ENCODE measurements at regions not wholly inside any gene's neighbourhood (a gene's known extent, or its start where the extent isn't known, plus 50 kb on each side); places are given as distances from the start of the nearest gene placed in this dataset.

DNA sequence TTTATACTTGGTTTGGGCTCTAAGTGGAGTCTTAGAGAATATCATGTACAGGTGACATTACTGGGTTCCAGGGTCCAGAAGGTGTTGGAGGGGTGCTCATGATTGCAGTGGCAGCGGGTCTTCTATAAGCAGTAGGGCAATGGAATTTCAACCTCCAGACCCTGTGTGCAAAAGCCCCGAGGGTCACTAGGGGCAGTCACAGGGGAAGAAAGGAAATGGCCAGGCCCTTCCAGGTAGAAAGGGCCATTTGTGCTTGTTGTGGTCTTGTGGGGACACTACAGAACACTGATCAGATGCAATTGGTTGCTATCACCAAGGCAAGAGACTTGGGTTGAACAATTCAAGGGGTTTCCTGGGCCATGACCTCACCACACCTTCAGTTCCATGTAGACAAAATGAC, 283.4 kb downstream of the GADD45G start:
- DNase-seq, result no peak

DNA sequence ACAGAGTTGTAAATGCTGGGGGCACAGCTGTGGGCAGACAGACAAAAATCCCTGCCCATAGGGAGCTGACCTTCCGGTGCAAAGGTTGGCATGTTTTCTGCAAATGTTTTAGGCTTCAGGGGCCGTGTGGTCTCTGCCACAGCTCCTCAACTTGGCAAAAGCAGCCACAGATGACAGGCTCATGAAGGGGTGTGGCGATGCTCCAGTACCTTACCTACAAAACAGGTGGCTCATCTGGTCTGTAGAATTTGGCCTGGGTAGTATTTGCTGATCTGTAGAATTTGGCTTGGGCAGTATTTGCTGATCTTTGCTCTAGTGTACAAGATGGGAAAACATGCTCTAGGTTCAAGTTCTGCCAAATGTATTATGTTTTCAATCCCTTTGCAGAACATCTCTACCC, 283.9 kb downstream of the GADD45G start:
- DNase-seq, result no peak

DNA sequence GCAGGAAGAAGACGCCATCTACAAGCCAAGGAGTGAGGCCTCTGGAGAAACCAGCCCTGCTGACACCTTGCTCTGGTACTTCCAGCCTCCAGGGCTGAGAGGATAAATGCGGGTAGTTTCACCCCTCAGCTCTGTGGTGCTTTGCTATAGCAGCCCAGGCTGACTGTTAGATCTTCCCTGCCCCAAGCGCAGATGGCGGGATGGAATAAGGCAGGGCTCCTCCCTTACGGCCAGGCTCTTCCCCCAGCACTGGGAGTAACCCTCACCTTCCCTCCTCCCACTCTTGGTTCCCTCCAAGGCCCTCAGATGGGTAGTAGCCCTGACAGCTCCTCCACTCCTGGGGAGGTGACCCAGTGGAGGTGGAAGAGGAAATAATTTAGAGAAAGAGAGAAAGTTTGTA, 285.1 kb downstream of the GADD45G start:
- no peak for DNase-seq

DNA sequence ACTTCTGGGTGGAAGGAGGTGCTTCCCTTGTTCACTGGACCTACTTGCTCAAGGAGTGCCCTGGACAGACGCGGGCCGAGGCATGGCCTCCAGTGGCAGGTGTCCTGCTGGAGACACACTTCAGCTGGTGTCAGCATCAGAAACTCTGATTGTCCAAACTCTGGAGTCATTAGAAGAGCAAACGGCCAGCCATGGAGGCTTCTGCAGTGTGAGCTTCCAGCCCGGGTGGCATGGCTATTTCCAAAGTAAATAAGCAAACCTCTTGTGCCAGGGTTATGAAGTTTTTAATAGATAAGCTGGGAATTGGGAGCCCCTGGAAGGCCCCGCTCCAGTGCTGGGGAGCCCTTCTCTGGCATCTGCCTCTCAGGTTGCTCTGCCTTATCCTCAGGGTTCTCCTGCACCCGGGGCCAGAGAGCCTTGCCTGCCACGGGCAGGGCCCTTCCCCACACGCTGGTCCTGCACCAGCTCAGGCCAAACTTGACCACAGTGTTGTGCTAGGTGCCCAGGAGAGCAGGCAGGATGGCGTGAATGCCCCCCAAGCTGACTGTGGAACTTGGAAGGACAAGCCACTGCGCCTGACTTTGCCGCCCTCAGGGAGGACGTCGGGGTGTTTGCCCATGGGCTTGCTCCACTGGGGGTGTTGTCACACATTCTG, 285.6 kb downstream of the GADD45G start:
- no peak for DNase-seq

DNA sequence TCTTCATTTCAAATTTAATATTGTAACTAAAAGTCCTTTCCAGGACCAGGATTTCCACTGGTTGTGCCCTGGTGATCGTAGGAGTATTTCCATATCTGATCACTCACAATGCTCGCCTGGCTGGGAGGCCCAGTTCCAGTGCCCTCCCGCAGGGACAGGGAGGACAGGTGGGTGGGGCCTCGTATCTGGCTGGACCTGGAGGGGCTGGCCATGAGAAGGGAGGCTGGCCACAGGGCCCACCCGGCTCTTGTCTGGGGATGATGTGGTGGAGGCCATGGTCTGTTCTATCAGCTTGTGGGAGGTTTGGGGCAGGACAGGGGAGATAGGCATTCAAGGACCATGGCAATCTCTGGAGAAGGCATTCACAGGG, 286.4 kb downstream of the GADD45G start:
- DNase-seq, result no peak

DNA sequence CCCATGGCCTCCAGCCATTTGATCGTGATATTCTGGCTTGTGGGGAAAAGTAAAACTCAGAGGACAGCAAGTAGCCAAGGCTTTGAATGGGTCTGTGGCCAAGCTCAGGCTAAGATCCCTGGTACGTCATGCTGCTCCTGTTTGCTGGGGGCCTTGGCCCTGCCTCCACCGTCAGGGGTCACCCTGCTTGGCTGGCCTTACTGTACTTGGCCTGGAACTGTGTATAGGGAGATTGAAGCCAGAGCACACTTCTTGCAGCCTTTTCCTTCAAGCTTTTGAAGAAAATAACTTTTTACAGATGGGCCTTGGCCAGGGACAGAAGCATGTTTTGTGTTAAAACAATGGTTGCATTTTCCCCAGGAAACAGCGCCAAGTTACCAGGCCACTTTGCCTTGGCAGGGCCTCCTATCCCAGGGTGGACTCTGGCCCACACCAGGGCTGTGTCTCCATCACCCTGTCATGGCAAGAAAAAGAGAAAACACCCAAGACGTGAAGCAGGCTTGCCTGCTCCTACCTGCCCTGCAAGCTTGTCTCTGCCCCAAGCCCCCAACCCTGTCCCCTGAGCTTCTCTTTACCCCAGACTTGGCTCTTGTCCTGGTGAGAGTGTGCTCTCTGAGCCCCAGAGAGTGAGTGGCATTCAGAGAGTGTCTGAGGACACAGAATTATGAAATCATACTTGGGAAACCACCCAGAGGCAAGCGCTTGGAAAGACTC, 286.9 kb downstream of the GADD45G start:
- no peak for DNase-seq

DNA sequence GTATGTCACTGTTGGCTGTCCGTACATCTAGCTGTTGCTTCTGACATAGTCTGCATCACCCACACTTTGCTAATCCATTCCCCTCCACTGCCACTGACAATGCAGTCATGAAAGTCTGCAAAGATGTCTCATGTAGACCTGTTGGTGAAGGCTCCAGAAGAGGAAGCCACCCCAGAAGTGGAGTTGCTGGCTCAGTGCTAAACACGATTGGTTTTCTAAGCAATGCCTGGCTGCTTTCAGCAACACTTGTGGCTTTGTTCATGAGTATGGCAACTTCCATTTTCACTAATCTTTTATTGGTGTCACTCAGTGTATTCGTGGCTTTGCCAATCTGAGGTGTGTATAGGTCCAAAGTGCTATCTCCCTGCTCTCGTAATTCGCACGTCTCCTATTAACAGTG, 288.1 kb downstream of the GADD45G start:
- no peak for DNase-seq

DNA sequence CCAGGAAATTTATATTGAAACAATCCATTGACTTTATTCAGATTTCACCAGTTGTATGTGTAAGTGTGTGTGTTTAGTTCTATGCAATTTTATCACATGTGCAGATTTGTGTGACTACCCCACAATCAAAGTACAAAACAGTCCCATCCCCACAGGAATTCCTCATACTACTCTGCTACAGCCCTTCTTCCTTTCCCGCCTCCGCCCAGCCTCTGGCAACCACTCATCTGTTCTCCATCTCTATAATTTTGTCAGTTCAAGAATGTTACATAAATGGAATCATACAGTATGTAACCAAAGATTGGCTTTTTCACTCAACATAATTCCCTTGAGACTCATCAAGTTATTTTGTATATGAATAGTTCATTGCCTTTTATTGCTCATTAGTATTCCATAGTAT, 289.1 kb downstream of the GADD45G start:
- no peak for DNase-seq

DNA sequence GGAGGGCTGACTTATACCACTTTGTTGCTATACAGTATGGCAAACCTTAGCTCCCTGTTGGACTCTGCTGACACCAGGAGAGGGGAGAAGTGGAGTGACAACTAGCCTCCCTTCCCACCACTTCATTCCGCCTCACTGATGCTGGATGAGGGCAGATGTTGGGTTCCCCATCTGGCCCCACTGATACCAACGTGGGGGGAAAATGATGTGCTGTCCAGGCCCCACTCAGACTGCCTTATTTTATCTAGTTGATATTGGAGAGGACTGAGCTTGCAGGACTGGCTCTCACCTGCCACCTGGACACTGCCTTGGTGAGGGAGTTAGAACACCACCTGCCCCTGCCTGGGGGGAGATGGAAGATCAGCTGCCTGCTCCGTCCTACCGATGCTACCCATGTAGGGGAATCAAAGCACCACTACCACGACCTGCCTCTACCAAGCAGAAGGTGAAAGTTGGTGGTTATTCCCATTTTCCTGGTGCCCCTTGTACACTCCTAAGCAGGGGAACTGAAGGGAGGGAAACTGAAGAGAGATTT, 292.1 kb downstream of the GADD45G start:
- no peak for DNase-seq

DNA sequence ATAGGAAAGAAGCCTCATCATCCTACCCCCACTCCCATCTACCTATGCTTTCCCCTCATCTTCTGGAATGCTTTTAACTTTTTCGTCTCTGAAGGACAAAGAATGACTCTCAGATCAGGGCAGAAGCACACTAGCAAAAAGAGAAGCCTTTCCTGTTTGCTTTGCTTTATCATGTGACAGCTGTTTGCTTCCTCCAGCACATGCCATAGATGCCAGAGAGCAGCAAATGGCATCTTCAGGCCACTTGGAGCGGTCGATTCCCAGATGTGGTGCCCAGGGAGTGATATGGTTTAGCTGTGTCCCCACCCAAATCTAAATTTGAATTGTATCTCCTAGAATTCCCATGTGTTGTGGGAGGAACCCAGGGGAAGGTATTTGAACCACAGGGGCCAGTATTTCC, 294.8 kb downstream of the GADD45G start:
- no peak for DNase-seq

DNA sequence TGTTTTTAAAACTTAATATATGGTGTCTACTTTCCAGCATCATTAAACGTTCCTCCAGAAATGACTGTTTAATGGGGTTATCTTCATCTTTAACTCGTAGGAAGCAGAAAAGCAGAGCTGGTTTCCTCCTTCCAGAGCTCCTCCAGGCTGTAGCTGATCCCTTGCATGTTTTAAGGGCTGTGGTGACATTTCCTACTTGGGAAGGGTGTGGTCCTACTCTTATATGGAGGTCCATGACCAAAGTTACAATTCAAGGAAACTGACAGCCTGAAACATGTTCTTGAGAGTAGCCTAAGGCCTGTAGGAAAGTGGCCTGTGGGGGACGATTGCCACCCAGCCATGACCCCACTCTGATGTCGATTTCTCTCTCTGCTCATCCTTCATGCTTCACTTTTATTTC, 297.1 kb downstream of the GADD45G start:
- DNase-seq, result no peak

DNA sequence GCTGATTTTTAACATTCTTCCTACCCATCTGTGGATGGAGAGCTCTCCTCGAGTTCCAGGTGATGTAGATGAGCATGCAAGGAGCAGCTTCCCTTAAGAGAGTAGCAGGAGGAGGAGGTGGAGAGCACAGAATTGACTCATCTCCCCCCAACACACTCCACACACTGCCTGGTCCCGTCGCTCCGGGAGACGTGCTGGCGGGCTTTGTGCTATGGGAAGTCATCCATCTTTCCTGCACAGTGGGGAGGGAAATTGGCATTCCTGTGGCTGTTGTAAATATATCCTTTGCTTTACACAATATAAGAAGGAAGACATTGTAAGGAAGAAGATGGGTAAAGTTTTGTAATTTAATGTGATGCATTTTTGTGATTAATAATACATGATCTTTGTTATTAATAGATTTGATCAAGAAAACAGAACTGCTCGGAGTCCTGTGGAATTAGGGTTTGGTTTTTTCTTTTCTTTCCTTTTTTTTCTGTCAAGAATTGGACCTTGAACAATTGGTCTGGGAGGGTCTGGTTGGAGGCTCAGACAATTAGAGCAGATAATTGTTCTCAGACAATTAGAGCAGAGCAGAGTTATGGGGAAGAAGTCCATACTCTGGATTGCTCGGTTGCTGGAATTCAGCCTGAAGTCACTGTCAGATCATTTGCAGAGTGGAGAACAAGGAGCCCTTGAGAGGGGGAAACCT, 297.8 kb downstream of the GADD45G start:
- DNase-seq, result no peak

DNA sequence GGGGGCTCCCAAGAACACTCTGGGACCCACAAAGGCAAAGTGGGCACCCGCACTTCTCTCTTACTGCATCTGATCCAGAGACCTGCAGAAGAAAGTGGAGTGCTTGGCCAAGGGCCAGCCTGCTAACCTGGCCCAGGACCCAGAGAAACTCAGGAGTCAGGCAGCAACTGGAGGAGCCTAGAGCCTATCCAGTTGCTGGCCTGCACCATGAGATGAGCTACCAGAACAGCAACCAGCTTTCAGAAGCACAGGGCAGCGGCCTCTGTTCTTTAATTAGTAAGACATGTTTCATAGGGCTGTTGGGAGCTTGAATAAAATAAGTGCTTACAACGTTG, 298.3 kb downstream of the GADD45G start:
- DNase-seq, result no peak

DNA sequence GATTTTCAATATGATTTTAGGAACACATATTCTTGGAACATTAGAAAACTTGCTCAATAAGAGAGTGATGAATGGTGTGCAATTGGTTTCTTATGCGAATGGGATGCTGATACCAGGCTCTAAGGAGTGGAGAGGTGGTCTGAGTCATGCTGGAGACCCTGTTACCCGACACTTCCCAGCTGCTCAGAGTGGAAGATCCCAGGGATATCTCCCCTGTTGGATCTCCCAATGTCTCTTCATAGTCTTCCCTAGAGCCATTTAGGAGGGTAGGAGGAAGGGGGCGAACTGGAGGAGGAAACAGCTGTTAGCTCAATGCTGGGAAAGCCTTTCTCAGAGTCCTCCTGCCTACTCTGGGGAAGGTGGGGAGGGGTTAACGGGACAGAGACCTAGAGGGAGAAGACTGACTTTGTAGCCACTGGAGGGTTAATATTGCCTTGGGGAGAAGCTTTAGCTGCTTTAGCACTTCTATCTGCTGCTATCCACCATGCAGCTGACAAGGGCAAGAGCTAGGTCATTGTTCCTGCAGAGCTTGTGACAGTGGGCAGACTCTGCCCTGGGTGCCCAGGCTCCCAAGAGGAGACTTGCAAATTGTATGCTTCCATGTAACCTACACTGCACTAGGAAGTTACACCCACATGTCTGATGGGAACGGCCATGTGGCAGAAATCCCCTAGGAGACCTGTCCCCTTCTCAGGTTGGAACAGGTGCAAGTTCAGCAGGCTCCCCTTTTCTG, 301.0 kb downstream of the GADD45G start:
- no peak for DNase-seq

DNA sequence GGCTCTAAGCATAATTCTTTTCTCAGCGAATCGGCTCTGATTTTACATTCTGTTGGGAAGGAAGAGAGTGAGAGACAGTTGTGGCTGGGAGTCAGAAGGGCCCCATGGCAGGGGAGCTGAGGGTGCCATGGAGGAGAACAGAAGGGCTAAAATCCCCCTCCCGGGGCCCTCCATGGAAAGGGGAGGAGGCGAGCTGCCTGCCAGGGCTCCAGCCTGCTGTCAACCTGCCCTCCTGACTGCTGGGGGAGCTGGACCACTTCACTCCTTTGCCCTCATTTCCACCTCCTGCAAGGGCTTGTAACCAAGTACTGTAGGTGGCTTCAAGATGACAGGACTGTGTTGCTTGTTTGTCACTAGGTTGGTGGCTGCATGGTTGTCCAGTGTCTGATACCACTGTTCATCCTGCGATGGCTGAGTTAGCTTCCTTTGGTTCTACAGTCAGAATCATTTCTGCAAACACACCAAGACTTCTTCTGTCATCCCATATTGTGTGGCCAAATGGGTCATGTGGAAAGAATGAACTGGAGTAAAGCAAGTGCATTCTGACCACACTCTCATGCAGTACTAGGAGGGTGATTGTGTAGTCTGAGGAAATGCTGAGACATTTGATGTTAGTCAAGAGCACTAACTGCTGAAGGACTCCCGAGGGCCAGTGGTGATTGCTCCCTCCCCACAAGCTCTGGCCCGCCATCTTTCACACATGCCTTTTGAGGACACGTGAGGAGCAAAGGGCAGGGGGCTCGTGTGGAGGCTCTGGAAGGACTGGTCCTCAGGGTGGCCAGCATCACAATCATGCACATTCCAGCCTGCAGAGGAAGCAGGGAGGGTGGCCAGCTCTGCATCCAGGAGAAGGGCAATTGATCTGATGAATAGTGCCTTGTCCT, 307.2 kb downstream of the GADD45G start:
- DNase-seq, result no peak

DNA sequence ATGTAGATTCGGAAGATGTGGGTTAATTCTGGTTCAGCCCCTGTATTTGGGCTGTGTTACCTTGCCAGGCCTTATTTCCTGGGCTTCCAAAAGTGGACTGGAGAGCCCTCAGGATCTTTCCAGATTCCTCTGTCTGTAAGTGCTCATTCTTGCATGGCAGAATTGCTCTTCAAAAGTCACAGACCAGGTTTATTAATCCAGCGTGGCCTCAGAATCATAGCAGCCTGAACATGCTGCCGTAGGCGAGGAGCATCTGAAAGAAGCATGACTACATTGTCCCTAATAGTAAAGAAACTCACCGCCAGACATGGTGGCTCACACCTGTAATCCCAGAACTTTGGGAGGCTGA, 307.8 kb downstream of the GADD45G start:
- no peak for DNase-seq

DNA sequence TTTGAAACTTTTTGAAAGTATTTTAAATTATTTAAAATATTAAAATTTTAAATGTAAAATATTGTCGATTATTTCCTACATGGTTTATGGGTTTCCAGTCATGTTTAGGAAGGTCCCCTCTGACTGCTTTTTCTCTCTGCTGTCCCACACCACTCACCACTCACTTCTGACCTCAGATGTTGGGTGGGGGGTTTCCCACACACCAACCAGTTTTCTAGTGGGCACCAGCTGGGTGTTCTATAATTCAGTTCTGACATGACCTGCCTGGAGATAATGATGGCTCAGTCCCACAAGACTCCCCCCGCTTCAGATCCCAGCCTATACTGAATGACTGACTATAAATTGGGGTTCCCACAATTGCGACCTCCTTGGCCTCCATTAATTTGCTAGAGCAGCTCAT, 310.4 kb downstream of the GADD45G start:
- DNase-seq, result no peak

DNA sequence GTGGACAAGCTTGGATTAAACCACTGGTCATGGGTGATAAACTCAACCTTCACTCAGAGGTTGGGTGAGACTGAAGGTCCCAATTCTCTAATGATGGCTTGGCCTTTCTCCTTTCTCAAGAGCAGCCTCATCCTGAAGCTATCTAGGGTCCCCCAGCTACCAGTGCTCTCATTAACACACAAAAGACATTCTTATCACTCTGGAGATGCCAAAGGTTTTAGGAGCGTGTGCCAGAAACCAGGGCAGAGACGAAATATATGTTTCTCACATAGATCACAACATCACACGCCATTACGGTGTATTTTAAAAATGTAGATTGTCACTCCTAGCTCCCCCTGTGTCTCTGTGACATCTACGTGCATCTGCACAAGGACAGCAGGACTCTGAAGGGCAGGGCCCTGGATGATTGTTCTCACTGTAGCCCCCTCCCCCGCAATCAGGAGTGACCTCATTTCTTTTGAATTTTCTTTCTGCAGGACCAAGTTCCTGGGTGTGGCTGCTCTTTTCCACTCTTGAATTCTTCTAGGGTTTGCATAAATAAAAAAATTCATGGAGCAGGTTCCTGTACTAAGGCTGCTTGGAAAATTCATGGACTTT, 311.3 kb downstream of the GADD45G start:
- DNase-seq, result no peak

DNA sequence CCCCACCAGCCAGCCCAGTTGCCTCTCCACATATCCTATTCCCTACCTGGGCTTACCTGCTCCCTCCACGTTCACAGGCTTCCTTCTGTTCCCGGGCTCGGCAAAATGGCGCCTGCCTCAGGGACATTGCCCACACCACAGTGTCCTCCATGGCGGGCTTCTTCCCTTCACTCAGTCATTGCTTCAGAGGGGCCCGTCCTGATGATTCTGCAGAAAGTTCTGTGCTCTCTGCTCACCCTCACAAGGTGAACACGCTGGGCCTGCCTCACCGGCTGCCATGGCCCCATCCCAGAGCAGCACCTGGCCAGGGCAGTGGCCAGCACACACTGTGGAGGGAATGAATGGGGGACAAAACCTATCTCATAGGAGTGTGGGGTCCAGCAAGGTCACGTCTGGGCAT, 313.0 kb downstream of the GADD45G start:
- no peak for DNase-seq

DNA sequence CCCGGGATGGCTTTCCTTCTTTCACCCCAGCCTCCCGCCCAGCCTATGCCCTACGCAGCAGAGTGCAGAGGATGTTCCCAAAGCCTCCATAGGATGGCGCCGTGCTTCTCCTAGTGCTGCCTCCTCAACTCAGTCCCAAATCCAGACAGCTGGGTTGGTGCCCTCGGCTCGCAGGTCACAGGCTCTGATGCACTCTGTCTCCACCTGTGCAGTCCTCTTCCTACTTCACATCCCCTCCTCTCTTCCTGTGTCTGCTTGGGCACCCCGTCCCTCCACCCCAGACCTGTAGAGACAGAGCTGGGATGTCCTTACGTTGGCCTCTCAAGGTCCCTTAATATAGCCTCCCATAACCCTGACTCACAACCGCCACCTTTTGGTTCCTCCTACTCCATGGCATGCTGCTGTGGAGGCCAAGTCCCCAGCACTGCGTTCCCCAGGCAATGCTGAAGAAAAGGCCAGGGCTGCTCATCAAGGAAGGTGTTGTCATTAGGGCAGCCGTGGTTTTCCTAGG, 314.4 kb downstream of the GADD45G start:
- DNase-seq, result peak; percentile 68

DNA sequence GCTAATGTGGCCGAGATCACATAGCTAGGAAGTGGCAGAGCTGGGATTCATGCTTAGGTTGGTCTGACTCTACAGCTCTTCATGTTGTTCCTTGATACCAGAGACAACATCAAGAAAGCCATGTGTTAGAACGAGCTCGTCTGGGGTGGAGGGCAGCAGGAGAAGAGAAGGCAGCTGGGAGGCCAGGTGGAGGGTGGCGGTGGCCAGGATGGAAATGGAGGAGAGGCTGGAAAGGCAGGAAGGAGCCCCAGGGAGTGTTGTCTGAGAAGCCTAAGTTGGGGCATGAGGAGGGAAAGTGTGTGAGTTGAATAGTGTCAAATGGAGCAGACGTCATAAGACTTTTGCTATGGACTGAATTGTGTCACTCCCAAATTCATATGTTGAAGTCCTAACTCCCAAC, 315.3 kb downstream of the GADD45G start:
- no peak for DNase-seq

DNA sequence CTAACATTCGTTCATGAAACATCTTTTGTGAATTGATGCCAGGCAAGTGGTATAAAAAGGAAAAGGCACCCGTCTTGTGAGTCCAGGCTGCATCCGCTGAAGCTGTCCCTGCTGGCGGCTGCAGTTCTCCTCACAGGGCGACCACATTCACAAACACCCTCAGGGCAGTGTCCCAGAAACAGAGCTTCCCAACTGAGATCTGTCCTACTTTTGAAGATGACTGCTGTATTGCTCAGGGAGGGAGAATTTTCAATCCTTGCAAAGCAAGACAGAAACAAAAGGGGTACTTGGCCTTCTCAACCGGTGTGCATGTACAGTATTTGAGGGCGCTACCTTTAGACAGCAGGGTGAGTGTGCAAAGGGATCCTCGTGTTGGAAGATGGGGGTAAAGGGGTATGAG, 316.1 kb downstream of the GADD45G start:
- DNase-seq, result no peak
